ENCODE measurements at regions not wholly inside any gene's neighbourhood (a gene's known extent, or its start where the extent isn't known, plus 50 kb on each side); places are given as distances from the start of the nearest gene placed in this dataset.

- no peak for TF ChIP-seq ZFX (IDR thresholded peaks at IDR 0.05; ENCODE audit: borderline replicate concordance)
- no peak for TF ChIP-seq CTCF (IDR thresholded peaks at IDR 0.05)
- no peak overlapping the region for H3K27ac ChIP-seq
Observed at GRCh38 chr6:5946701-5947100, 60.0 kb downstream of the NRN1 start.

DNA sequence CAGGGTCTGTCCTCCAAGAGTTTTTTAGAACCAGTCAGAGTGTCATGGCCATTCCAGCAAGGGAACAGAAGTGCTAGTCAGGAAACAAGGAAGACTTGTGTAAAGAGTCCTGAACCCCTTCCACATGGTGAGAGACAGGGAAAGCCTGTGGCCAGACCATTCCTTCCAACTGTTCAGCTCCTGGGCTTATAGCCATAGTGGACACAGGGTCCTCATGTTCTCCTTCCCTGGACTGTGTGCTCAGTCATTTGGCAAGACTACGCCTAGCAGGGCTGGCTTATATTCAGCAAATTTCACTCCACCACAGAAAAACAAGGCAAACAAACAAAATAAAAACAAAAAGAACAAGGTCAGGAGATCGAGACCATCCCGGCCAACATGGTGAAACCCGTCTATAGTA is 60.5 kb downstream of the NRN1 start:
- TF ChIP-seq ZFX (IDR thresholded peaks at IDR 0.05; ENCODE audit: borderline replicate concordance) (no peak), CTCF (IDR thresholded peaks at IDR 0.05) (no peak)
- H3K27ac ChIP-seq = no peak overlapping the region

DNA sequence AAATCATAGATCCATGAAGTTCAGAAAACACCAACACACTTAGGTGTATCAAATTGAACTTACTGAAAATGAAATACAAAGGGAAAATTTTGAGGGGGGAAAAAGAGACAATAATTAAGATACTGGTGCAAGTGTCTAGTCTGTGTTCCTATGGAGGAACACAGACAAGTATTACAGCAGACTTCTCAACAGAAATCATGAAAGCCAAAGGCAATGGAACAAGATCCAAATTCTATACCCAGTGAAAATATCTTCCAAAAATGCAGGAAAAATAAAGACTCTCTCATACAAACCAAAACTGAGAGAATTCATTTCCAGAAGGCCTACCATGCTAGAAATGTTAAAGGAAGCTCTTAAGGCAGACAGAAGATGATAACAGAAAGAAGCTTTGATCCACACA is 63.1 kb downstream of the NRN1 start:
- no peak for TF ChIP-seq ZFX (IDR thresholded peaks at IDR 0.05; ENCODE audit: borderline replicate concordance)
- no peak for TF ChIP-seq CTCF (IDR thresholded peaks at IDR 0.05)
- no peak overlapping the region for H3K27ac ChIP-seq

GRCh38 chr6:5942591-5942990 is 64.1 kb downstream of the NRN1 start:
- H3K27ac ChIP-seq = no peak overlapping the region
- TF ChIP-seq CTCF (IDR thresholded peaks at IDR 0.05) (no peak), ZFX (IDR thresholded peaks at IDR 0.05; ENCODE audit: borderline replicate concordance) (no peak)

GRCh38 chr6:5941188-5941587 is 65.5 kb downstream of the NRN1 start:
- TF ChIP-seq ZFX (IDR thresholded peaks at IDR 0.05; ENCODE audit: borderline replicate concordance) (no peak), CTCF (IDR thresholded peaks at IDR 0.05) (no peak)
- H3K27ac ChIP-seq = no peak overlapping the region

DNA sequence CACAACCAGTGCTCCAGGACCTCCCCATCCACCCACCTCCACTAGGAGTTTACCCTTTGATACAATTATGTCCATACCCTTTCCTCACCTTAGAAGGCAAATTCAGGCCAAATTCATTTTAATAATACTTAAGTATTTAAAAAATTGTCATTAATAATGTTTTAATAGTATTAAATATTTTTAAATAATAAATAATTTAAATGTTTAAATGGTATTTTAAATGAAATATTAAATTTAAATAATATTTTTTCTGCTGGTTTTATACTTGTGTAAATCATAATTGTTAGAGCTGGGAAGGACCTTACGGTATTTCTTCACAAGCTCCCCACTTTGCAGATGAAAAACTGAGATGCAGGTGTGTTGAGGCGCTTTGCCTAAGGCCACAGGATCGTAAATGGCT is 67.8 kb downstream of the NRN1 start:
- no peak for TF ChIP-seq ZFX (IDR thresholded peaks at IDR 0.05; ENCODE audit: borderline replicate concordance)
- no peak for TF ChIP-seq CTCF (IDR thresholded peaks at IDR 0.05)
- no peak overlapping the region for H3K27ac ChIP-seq

DNA sequence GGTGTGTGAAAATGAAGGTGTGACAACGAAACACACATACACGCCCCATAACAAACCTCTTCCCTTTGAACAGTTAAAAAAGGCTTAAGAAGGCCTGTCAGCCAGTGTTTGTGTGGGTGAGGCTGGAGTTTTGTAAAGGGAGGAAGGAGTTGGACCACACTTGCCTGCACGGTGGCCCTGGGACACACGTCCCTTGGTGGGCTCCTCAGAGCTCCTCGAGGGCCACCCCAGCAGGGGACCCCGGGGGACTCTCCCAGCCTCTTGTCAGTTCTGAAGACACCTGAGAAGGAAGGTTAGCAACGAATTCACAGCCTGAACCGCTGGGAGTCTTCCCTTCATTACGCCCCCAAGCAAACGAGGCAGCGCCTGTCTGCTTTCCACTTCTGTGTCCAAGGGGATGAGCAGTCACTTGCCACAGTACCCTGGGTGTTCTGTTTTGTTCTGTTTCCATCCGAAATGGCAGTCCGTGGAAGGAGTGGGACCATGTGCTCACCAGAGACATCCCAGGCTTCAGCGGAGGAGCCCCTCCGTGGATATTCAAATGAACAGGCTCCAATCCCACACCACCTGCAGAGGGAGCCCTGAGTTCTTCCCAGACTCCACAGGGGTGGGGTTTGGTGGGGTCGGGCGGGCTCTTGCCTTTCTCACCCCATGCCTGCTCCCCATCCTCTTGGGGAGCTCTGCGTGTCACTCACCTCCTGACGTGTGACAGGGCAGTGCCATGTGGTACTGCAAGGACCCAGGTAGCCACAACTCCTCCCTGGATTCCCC is 68.6 kb downstream of the NRN1 start:
- H3K27ac ChIP-seq = no peak overlapping the region
- TF ChIP-seq CTCF (IDR thresholded peaks at IDR 0.05) = no peak
- TF ChIP-seq ZFX (IDR thresholded peaks at IDR 0.05; ENCODE audit: borderline replicate concordance) = no peak

Measured in 22Rv1 (cell line).